ENCODE measurements at regions not wholly inside any gene's neighbourhood (a gene's known extent, or its start where the extent isn't known, plus 50 kb on each side); places are given as distances from the start of the nearest gene placed in this dataset.

DNA sequence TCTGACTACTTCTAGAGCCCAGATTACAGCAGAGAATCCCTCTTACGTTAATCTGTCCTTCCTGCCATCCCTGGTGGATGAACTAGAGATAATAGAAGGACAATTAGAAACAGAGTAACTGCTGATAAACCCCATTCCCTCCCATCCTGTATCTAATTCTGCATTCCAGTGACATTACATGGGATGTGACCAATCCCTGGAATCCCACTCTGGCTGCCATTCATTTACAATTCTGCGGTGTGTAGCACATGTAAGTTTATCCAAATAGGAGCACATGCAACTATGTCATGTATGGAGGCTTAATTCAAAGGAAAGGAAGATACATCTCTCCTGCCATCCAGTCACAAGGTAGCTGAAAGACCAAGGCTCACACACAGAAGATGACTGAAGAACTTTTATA lies 339.5 kb downstream of the GPAT3 start:
- DNase-seq, result no peak
- H3K27ac ChIP-seq, result no peak overlapping the region
- H3K27me3 ChIP-seq, result no peaks in the 10 kb centered on the region
- no peaks in the 10 kb centered on the region for H3K9me3 ChIP-seq
- intact Hi-C loops (cut with DNase I), result no loop called here
- H3K36me3 ChIP-seq, result no peaks in the 10 kb centered on the region
- no peak overlapping the region for H3K4me3 ChIP-seq
- no peak for TF ChIP-seq EP300 (IDR thresholded peaks at IDR 0.05)
- no peak for TF ChIP-seq POLR2A (IDR thresholded peaks at IDR 0.05)
- TF ChIP-seq, protein P1, sequence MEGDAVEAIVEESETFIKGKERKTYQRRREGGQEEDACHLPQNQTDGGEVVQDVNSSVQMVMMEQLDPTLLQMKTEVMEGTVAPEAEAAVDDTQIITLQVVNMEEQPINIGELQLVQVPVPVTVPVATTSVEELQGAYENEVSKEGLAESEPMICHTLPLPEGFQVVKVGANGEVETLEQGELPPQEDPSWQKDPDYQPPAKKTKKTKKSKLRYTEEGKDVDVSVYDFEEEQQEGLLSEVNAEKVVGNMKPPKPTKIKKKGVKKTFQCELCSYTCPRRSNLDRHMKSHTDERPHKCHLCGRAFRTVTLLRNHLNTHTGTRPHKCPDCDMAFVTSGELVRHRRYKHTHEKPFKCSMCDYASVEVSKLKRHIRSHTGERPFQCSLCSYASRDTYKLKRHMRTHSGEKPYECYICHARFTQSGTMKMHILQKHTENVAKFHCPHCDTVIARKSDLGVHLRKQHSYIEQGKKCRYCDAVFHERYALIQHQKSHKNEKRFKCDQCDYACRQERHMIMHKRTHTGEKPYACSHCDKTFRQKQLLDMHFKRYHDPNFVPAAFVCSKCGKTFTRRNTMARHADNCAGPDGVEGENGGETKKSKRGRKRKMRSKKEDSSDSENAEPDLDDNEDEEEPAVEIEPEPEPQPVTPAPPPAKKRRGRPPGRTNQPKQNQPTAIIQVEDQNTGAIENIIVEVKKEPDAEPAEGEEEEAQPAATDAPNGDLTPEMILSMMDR (IDR thresholded peaks at IDR 0.05), result no peak
- no peaks in the 10 kb centered on the region for H3K4me1 ChIP-seq (ENCODE audit: insufficient read depth)
- WGBS, 3 donors, result 57 to 61% (median 58%) methylated on average over 2 of the region's 2 CpGs

GRCh38 chr4:83873996-83874395 lies 338.1 kb downstream of the GPAT3 start:
- no peaks in the 10 kb centered on the region for H3K9me3 ChIP-seq
- H3K27ac ChIP-seq, result no peak overlapping the region
- 87 to 93% (median 89%) methylated on average over 2 of the region's 2 CpGs for WGBS, 3 donors
- no peaks in the 10 kb centered on the region for H3K4me1 ChIP-seq (ENCODE audit: insufficient read depth)
- TF ChIP-seq EP300 (IDR thresholded peaks at IDR 0.05), result no peak
- TF ChIP-seq, protein P1 (IDR thresholded peaks at IDR 0.05), result no peak
- TF ChIP-seq POLR2A (IDR thresholded peaks at IDR 0.05), result no peak
- H3K27me3 ChIP-seq, result no peaks in the 10 kb centered on the region
- H3K36me3 ChIP-seq, result no peaks in the 10 kb centered on the region
- intact Hi-C loops (cut with DNase I), result no loop called here
- DNase-seq, result no peak
- H3K4me3 ChIP-seq, result no peak overlapping the region

DNA sequence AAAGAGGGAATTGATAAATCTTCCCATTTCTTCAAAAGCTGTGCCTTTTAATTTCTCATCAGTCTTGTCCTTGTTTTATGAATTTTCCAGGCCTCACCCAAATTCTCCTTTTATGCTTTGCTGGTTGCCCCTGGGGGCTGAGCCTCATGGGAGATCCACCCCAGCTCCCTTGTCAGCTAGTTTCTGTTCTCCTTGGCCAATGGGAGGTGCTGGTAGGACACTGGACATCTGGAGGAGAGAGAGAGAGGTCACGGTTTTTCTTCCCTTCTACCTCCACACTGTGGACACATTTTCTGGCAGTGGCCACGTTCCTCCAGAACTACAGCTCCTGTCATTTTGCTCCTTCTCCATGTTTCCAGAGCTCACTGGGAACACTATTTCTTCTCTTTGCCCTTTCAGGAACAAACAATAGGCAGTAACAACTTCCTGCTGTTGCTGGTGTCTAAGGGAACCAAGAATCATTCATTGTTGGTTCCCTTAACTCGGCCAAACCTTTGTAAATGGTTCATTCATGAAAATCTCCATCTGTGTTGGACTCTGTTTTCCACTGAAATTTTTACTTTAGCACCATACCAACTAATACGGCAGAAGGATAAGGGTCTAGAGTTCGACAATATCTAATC lies 334.5 kb downstream of the GPAT3 start:
- no peak overlapping the region for H3K27ac ChIP-seq
- H3K27me3 ChIP-seq, result no peaks in the 10 kb centered on the region
- intact Hi-C loops (cut with DNase I), result no loop called here
- H3K4me3 ChIP-seq, result no peak overlapping the region
- H3K4me1 ChIP-seq (ENCODE audit: insufficient read depth), result no peaks in the 10 kb centered on the region
- DNase-seq, result no peak
- 73 to 88% (median 74%) methylated on average over 5 of the region's 5 CpGs for WGBS, 3 donors
- TF ChIP-seq EP300 (IDR thresholded peaks at IDR 0.05) (no peak), POLR2A (IDR thresholded peaks at IDR 0.05) (no peak)
- H3K36me3 ChIP-seq, result no peaks in the 10 kb centered on the region
- H3K9me3 ChIP-seq, result no peaks in the 10 kb centered on the region

GRCh38 chr4:83866834-83867621 lies 331.1 kb downstream of the GPAT3 start:
- H3K4me3 ChIP-seq, result no peak overlapping the region
- no peak for DNase-seq
- no peaks in the 10 kb centered on the region for H3K36me3 ChIP-seq
- TF ChIP-seq, protein P1 (IDR thresholded peaks at IDR 0.05), result no peak
- no peak for TF ChIP-seq POLR2A (IDR thresholded peaks at IDR 0.05)
- no peak for TF ChIP-seq EP300 (IDR thresholded peaks at IDR 0.05)
- H3K4me1 ChIP-seq (ENCODE audit: insufficient read depth), result no peaks in the 10 kb centered on the region
- no peak overlapping the region for H3K27ac ChIP-seq
- no peaks in the 10 kb centered on the region for H3K27me3 ChIP-seq
- H3K9me3 ChIP-seq, result no peaks in the 10 kb centered on the region
- WGBS, 3 donors, result 67 to 71% (median 69%) methylated on average over 4 of the region's 4 CpGs
- intact Hi-C loops (cut with DNase I), result no loop called here
